GM04504 (cell line): ENCODE measurements at regions not wholly inside any gene's neighbourhood (a gene's known extent, or its start where the extent isn't known, plus 50 kb on each side); places are given as distances from the start of the nearest gene placed in this dataset.

Experiments
- DNase-seq: peaks from one replicate; pipeline ENCODE4 v3.0.0-alpha.2; 2012; ENCODE audit warnings: low read depth

DNA sequence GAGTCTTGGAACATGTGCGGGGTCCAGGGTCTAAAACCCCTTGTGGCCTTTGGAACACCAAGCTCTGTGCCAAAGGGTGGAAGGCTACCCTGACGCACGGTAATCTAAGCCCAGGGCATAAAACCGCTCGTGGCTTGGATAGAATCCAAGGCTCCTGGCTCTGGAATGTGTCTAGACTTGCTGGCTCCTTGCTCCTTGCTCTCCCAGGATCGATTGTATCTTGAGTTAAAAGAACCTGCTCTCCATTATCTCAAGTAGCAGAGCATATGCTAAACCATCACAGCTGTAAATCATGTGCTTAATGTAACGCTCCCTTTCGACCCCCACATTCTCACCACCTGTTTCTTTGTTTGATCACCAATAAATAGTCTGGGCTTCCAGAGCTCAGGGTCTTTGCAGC is 50.3 kb downstream of the TLCD4 start:
- peak; percentile 0 for DNase-seq

DNA sequence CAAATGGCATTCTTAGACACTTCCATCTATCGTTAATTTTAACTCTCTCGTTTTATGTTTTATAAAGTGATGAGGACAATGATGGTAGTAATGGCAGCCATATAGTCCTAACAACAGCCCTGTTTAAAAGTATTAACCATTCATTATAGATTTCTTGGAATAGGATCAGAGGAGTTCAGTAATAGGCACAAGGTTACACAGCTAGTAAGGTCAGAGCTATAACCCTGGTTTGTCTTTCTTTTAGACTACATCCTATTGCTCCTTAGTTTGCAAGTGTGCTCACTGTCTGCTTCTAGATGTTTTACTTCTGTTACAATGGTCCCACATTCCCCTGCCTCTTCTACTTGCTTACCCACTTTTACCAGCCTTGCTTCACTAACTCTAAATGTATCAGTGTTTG is 50.9 kb downstream of the TLCD4 start:
- no peak for DNase-seq

DNA sequence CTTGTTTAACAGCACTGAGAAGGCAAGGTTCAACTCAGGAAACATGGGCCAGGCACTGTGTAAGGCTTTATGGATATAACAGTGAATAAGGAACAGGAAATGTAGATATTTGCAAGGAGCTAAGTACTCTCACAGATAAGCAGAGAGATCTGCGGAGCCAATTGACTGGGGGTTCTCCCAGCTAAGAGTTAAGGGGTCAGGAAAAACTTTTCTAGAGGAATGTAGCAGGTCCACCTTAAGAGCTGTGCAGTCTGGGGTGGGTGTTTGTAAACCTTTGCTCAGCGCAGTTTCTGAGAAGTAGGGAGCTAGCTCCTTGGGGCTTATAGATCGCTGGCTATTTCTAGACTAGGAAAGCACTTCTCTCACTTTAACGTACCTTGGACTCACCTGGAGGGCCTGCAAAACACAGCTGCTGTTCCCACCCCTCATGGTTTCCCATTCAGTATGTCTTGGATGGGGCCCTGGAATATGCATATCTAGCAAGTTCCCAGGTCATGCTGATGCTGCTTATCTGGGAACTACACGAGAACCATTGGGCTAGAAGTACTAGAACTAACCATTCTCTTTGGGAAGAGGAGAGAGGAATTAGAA is 51.7 kb downstream of the TLCD4 start:
- no peak for DNase-seq

DNA sequence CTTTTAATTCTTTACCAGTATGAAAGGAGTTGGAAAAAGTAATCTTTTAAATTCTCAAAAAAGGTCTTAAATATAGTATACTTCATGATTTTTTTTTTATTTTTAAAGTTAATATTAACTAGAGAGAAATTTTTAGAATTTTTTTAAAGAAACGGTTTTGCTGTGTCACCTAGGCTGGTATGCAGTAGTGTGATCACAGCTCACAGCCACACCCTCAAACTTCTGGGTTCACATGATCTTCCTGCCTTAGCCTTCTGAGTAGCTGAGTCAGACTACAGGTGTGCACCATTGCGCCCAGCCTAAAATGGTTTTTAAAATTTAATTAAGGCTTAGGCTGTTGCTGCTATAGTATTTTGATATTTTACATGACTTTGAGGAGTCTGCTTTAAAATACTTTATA is 52.4 kb downstream of the TLCD4 start:
- DNase-seq: no peak

DNA sequence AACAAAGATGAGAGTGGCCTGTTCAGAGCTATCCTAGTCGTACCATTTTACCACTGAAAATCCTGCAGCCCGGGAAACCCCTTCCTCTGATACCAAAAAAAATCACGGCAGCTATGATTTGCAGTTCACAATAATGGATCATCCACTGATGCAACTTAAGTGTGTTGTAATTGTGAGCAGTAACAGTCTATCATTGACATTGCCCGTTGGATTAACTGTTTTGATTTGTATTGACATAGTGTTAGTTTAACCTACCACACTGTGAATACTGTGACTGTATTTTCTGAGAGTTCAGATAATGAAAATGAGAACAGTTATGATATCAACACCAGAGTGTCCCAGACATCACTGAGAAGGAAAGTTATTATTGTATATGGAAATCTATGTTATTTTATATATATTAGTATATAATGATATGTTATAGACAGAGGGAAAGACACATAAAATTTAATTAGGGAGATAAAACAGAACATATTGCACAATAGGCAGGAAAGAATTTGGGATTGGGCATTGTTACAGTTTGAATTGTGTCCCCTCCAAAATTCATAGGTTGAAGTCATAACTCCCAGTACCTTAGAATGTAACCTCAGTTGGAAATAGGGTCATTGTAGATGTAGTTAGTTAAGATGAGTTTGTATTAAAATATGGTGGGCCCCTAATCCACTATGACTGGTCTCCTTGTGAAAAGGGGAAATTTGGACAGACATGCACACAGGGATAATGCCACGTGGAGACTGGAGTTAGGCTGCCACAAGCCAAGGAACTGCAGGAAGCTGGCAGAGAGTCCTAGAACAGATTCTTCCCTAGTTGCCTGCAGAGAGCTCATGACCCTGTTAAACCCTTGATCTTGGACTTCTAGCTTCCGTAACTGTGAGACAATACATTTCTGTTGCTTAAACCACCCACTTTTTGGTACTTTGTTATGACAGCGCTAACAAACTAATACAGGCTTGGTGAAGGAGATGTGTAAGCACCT is 54.4 kb downstream of the TLCD4 start:
- no peak for DNase-seq

DNA sequence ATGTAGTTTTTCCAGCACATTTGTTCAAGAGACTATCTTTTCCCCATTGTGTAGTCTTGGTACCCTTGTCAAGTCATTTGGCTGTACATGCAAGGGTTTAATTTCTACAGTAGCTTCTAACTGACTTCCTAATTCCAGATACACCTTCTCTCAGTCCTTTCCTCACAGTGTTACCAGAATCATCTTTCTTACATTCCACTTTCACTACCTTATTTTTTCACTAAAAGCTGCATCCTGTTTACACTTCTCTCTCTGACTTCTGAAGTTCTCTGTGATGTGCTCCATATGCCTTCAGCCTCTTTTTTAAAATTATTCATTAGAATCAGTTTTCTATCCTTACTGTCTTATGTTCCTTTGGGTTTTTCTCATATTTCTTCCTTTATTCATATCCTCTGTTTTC is 57.1 kb upstream of the RWDD3 start:
- DNase-seq: no peak

DNA sequence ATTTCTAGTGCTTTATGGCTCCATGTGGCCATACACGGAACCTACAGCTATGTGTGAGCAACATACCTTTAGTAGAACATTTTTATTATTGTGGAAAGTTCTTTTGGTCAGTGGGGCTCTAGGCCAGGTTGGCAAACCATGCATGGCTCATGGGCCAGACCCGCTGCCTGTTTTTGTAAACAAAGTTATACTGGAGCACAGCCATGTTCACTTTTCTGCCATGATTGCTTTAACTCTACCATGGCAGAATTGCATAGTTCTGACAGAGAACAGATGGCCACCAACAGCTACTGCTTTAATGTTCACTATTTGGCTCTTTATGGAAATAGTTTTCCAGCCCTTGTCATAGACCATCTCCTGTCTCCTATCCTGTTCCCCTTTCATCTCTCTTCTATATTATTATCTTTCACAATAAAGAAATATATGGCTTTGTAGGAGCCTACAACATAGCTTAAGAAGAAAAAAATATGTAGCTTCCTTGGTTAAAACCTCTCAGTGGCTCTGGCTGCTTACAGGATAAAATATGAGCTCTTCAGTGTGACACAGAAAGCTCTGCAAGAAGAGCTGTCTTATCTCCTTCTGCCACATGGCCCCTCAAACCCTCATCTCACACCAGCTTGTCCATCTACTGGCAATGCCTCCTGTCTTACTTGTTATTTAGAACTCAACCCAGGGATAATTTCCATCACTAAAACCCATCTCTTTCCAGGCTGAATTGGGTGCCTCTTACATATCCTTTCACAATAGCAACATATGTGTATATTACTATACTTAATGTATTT is 54.6 kb upstream of the RWDD3 start:
- no peak for DNase-seq

DNA sequence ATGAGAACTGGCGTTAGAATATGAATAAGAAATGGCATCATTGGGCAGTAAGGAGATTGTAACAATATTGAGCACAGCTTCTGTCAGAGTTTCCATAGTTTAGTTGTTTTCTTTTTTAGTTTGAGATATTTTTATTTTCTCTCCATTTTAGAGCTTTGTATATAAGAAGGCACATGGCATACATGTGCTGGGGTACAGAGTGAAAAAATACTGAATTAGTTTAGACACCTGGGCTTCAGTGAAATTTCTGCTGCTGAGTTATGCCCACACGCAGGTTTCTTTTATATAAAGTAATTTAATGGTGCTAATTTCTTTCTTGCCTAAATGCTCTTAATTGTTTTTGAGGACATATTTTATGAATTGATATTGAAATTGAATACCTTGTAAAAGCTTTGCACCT is 53.6 kb upstream of the RWDD3 start:
- no peak for DNase-seq

DNA sequence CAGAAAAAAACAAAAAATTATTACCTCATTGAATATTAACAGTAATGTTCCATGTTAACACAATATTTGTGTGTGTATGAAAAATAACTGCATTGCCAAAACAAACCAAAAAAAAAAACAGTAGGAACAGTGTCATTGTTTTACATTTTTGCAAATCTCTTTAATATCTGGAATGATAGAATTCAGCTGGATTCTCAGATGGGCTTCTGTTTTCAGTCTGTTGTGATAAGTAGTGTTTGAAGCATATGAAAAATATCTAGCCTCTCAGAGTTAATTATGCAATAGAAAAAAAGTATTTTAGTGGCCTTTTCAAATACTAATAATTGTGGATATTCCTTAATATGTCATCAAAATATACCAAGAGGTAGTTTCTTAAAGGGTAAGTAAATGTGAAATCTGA is 52.9 kb upstream of the RWDD3 start:
- DNase-seq: no peak

DNA sequence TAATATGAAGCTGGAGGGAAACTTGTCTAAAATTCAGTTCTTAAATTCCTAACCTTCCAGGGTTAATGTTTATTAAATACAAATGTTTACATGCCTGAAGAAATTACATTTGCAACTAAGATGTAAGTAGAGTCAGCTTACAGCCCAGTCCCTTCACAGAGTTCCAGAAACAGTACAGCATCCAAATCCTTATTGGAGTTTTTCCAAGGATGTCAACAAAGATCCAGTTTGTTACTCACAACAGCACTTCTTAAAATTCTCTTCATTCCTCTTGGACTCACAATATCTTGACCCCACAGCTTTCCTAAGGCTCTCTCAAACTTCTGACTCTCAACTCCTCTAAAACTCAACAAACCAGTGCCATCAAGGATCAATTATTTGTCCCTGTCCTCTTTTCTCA is 50.1 kb upstream of the RWDD3 start:
- no peak for DNase-seq
